Liver (tissue), 8 donors: ENCODE measurements at regions not wholly inside any gene's neighbourhood (a gene's known extent, or its start where the extent isn't known, plus 50 kb on each side); places are given as distances from the start of the nearest gene placed in this dataset.

Experiments used
- DNase-seq: peaks from one replicate; pipeline ENCODE4 v3.0.0-alpha.2; 2017; ENCODE audit warnings: low spot score
- H3K27ac ChIP-seq, 2 donors: one replicate each; pipeline ENCODE4 v1.7.0; 2013; ENCODE audit warnings: inconsistent platforms in 2 of 2, low read length in 2 of 2, control low read depth in 1 of 2, low read depth in 1 of 2, mild to moderate bottlenecking in 1 of 2
- H3K27me3 ChIP-seq, 4 donors: one replicate each; pipeline versions ENCODE4 v1.6.1 to v1.7.0; 2013; ENCODE audit warnings: low read length in 3 of 4, inconsistent platforms in 1 of 4, mild to moderate bottlenecking in 1 of 4, moderate library complexity in 1 of 4; ENCODE audit not compliant: control insufficient read depth in 4 of 4, insufficient read depth in 4 of 4
- H3K36me3 ChIP-seq, 4 donors: one replicate each; pipeline versions ENCODE4 v1.6.1 to v1.7.0; 2013; ENCODE audit warnings: low read length in 3 of 4, mild to moderate bottlenecking in 3 of 4, low read depth in 1 of 4, moderate library complexity in 1 of 4; ENCODE audit not compliant: control insufficient read depth in 4 of 4, insufficient read depth in 3 of 4
- H3K4me1 ChIP-seq, 4 donors: one replicate each; pipeline versions ENCODE4 v1.6.1 to v1.7.0; 2013; ENCODE audit warnings: low read length in 3 of 4, mild to moderate bottlenecking in 3 of 4, moderate library complexity in 1 of 4; ENCODE audit not compliant: control insufficient read depth in 4 of 4, insufficient read depth in 4 of 4
- H3K4me3 ChIP-seq, 3 donors: one replicate each; pipeline versions ENCODE4 v1.6.1 to v1.7.0; 2013; ENCODE audit warnings: low read length in 3 of 3, control low read depth in 1 of 3, low read depth in 1 of 3, mild to moderate bottlenecking in 1 of 3
- H3K9ac ChIP-seq, 2 donors: one replicate each; pipeline ENCODE4 v1.7.0; 2013; ENCODE audit warnings: low read length in 2 of 2, mild to moderate bottlenecking in 2 of 2, moderate library complexity in 2 of 2, control low read depth in 1 of 2, low read depth in 1 of 2
- H3K9me3 ChIP-seq, 4 donors: one replicate each; pipeline versions ENCODE4 v1.6.1 to v1.7.0; 2013; ENCODE audit warnings: low read length in 3 of 4; ENCODE audit not compliant: control insufficient read depth in 4 of 4
- ATF3 ChIP-seq: IDR thresholded peaks from 2 replicates; pipeline ENCODE4 v1.6.1; 2016; ENCODE audit warnings: antibody characterized with exemption
- CTCF ChIP-seq: fragments of 150-350 bp; IDR thresholded peaks from 2 replicates; pipeline ENCODE4 v1.5.1; 2017; ENCODE audit warnings: improper control_type of control experiment, low read depth, low read length; ENCODE audit not compliant: missing input control
- EGR1 ChIP-seq, 2 donors: IDR thresholded peaks; 2 replicates each; pipeline ENCODE4 v1.6.1; 2016 to 2018; ENCODE audit warnings: antibody characterized with exemption in 2 of 2, low read depth in 2 of 2
- FOXA1 ChIP-seq: IDR thresholded peaks from 2 replicates; pipeline ENCODE4 v1.6.1; 2016; ENCODE audit warnings: antibody characterized with exemption
- FOXA2 ChIP-seq: IDR thresholded peaks from 2 replicates; pipeline ENCODE4 v1.6.1; 2016; ENCODE audit warnings: antibody characterized with exemption
- GABPA ChIP-seq, 2 donors: IDR thresholded peaks in 1 of 2; conservative IDR thresholded peaks in 1 of 2; 2 replicates each; pipeline ENCODE4 v1.6.1; 2016; ENCODE audit warnings: antibody characterized with exemption in 2 of 2, mild to moderate bottlenecking in 1 of 2, moderate library complexity in 1 of 2
- HNF4A ChIP-seq, 2 donors: conservative IDR thresholded peaks; 2 replicates each; pipeline ENCODE4 v1.6.1; 2016; ENCODE audit warnings: antibody characterized with exemption in 2 of 2, mild to moderate bottlenecking in 2 of 2
- HNF4G ChIP-seq: IDR thresholded peaks from 2 replicates; pipeline ENCODE4 v1.6.1; 2016; ENCODE audit warnings: antibody characterized with exemption
- JUND ChIP-seq, 2 donors: IDR thresholded peaks; 2 replicates each; pipeline ENCODE4 v1.6.1; 2016; ENCODE audit warnings: antibody characterized with exemption in 2 of 2
- MAX ChIP-seq: IDR thresholded peaks from 2 replicates; pipeline ENCODE4 v1.6.1; 2016; ENCODE audit warnings: antibody characterized with exemption
- NR2F2 ChIP-seq: IDR thresholded peaks from 2 replicates; pipeline ENCODE4 v1.6.1; 2016; ENCODE audit warnings: antibody characterized with exemption
- RAD21 ChIP-seq, 2 donors: IDR thresholded peaks; 2 replicates each; pipeline ENCODE4 v1.6.1; 2016; ENCODE audit warnings: antibody characterized with exemption in 2 of 2, mild to moderate bottlenecking in 2 of 2
- REST ChIP-seq: IDR thresholded peaks from 2 replicates; pipeline ENCODE4 v1.6.1; 2016; ENCODE audit warnings: antibody characterized with exemption, mild to moderate bottlenecking
- RXRA ChIP-seq, 2 donors: IDR thresholded peaks; 2 replicates each; pipeline ENCODE4 v1.6.1; 2017 to 2018; ENCODE audit warnings: antibody characterized with exemption in 2 of 2, mild to moderate bottlenecking in 1 of 2
- SP1 ChIP-seq: IDR thresholded peaks from 2 replicates; pipeline ENCODE4 v1.6.1; 2018; ENCODE audit warnings: antibody characterized with exemption, mild to moderate bottlenecking
- TAF1 ChIP-seq: conservative IDR thresholded peaks from 2 replicates; pipeline ENCODE4 v1.6.1; 2016; ENCODE audit warnings: antibody characterized with exemption, mild to moderate bottlenecking
- YY1 ChIP-seq: IDR thresholded peaks from 2 replicates; pipeline ENCODE4 v1.6.1; 2016; ENCODE audit warnings: antibody characterized with exemption, mild to moderate bottlenecking
- ZBTB33 ChIP-seq: IDR thresholded peaks from 2 replicates; pipeline ENCODE4 v1.6.1; 2016; ENCODE audit warnings: antibody characterized with exemption
- WGBS: extraction: QIAGEN DNeasy Blood & Tissue Kit; methylation state at CpG from one replicate; pipeline ENCODE4 v1.1.7; 2013; 5-methylcytosine and 5-hydroxymethylcytosine counted together
- donor health status: healthy.
- donor health status: healthy.
- donor health status: healthy.
- donor health status: healthy.
- donor health status: healthy.

GRCh38 chr2:75925331-75926024 lies 214.8 kb upstream of the GCFC2 start:
- Histone ChIP-seq H3K9ac (no peak overlapping the region), H3K27me3 (no peaks in the 10 kb centered on the region), H3K4me1 (no peaks in the 10 kb centered on the region), H3K36me3 (no peaks in the 10 kb centered on the region), H3K27ac (no peak overlapping the region), H3K4me3 (no peak overlapping the region), H3K9me3 (no peaks in the 10 kb centered on the region)
- TF ChIP-seq YY1 (no peak), EGR1 (IDR thresholded peaks at IDR 0.05; ENCODE audit: low read depth in 2 of 2) (no peak), SP1 (no peak), RXRA (IDR thresholded peaks at IDR 0.05) (no peak), NR2F2 (no peak), GABPA (IDR thresholded peaks at IDR 0.05 in 1 of 2, conservative IDR thresholded peaks at IDR 0.05 in 1 of 2) (no peak), ZBTB33 (no peak), REST (no peak)
- no peak for DNase-seq
- 66% methylated on average over 3 of the region's 3 CpGs for WGBS

GRCh38 chr2:75922191-75922590 lies 211.5 kb upstream of the GCFC2 start:
- no peak for DNase-seq
- H3K4me3 ChIP-seq, result no peak overlapping the region
- TF ChIP-seq FOXA1 (no peak), NR2F2 (no peak), SP1 (no peak), HNF4A (conservative IDR thresholded peaks at IDR 0.05) (no peak), ZBTB33 (no peak), FOXA2 (no peak), ATF3 (no peak), TAF1 (no peak), CTCF (no peak), YY1 (no peak), RAD21 (IDR thresholded peaks at IDR 0.05) (no peak), EGR1 (IDR thresholded peaks at IDR 0.05; ENCODE audit: low read depth in 2 of 2) (no peak), JUND (IDR thresholded peaks at IDR 0.05) (no peak), HNF4G (no peak), GABPA (IDR thresholded peaks at IDR 0.05 in 1 of 2, conservative IDR thresholded peaks at IDR 0.05 in 1 of 2) (no peak), RXRA (IDR thresholded peaks at IDR 0.05) (no peak), REST (no peak), MAX (no peak)
- no peaks in the 10 kb centered on the region for H3K27me3 ChIP-seq
- H3K36me3 ChIP-seq, result no peaks in the 10 kb centered on the region
- 84% methylated on average over 2 of the region's 2 CpGs for WGBS
- no peak overlapping the region for H3K27ac ChIP-seq
- no peak overlapping the region for H3K9ac ChIP-seq
- H3K9me3 ChIP-seq, result no peaks in the 10 kb centered on the region
- H3K4me1 ChIP-seq, result no peaks in the 10 kb centered on the region
